ENCODE measurements at regions not wholly inside any gene's neighbourhood (a gene's known extent, or its start where the extent isn't known, plus 50 kb on each side); places are given as distances from the start of the nearest gene placed in this dataset.

GRCh38 chr21:26743524-26743923, 101.7 kb downstream of the ADAMTS1 start:
- H3K27me3 ChIP-seq (ENCODE audit: control insufficient read depth, insufficient read depth, low read length), result no peaks in the 10 kb centered on the region
- no peak overlapping the region for H3K27ac ChIP-seq (ENCODE audit: low read length)
- H3K36me3 ChIP-seq (ENCODE audit: control insufficient read depth, insufficient read depth, low read length), result no peaks in the 10 kb centered on the region
- no CpG with 5 or more reads among the region's 2 CpGs for WGBS (ENCODE audit: insufficient coverage)
- no peaks in the 10 kb centered on the region for H3K4me1 ChIP-seq (ENCODE audit: control insufficient read depth, insufficient read depth, low read length)
- H3K9me3 ChIP-seq (replicated peaks; ENCODE audit: control insufficient read depth, low read depth, low read length), result no peaks in the 10 kb centered on the region
- DNase-seq, result no peak
- H3K4me3 ChIP-seq (ENCODE audit: low read length), result no peak overlapping the region

DNA sequence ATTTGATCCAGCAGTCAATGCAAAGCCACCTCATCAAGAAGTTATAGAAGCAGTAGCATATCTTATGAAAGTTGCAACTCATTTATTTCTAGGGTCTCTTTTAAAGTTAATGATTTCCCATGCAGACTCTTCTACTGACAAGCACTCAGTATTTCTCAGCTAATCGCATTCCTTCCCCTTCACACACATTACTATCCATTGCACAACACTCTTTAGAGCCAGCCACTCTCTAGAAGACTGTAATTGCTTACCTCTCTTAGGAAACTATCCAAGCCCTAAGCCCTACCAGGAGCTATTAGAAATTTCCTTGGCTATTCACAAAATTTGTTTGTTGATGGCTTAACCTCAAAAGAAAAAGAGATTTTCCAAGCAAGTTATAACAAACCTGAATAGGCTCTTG, 106.0 kb downstream of the ADAMTS1 start:
- Histone ChIP-seq H3K9me3 (replicated peaks; ENCODE audit: control insufficient read depth, low read depth, low read length) (no peaks in the 10 kb centered on the region), H3K4me3 (ENCODE audit: low read length) (no peak overlapping the region), H3K36me3 (ENCODE audit: control insufficient read depth, insufficient read depth, low read length) (no peaks in the 10 kb centered on the region), H3K27ac (ENCODE audit: low read length) (no peak overlapping the region), H3K27me3 (ENCODE audit: control insufficient read depth, insufficient read depth, low read length) (no peaks in the 10 kb centered on the region), H3K4me1 (ENCODE audit: control insufficient read depth, insufficient read depth, low read length) (peaks cover 4% of the 10 kb centered on the region)
- WGBS (ENCODE audit: insufficient coverage), result 63% methylated on average over 1 of the region's 1 CpG
- DNase-seq, result no peak

DNA sequence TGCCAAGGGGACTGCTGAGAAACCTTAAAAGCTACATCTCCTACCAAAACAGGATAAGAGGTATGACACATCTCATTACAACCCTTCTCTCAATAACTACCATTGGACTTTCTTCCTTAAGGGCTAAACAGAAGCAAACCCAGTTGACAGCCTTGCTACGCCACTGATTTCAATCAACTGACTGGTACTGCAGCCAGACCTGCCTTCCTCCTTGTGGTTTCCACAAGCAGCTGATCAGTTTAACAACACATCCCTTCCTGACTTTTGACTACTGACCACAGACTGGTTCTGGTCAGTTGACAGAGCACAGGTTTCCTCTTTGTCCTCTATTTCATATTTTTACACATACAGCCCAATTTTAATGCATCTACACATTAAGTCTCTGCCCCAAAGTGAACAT, 108.8 kb downstream of the ADAMTS1 start:
- 80% methylated on average over 1 of the region's 1 CpG for WGBS (ENCODE audit: insufficient coverage)
- Histone ChIP-seq H3K9me3 (replicated peaks; ENCODE audit: control insufficient read depth, low read depth, low read length) (no peaks in the 10 kb centered on the region), H3K4me3 (ENCODE audit: low read length) (no peak overlapping the region), H3K27me3 (ENCODE audit: control insufficient read depth, insufficient read depth, low read length) (no peaks in the 10 kb centered on the region), H3K4me1 (ENCODE audit: control insufficient read depth, insufficient read depth, low read length) (peaks cover 22% of the 10 kb centered on the region), H3K36me3 (ENCODE audit: control insufficient read depth, insufficient read depth, low read length) (no peaks in the 10 kb centered on the region), H3K27ac (ENCODE audit: low read length) (no peak overlapping the region)
- DNase-seq, result no peak

GRCh38 chr21:26732432-26733221, 112.6 kb downstream of the ADAMTS1 start:
- 25% methylated on average over 7 of the region's 10 CpGs for WGBS (ENCODE audit: insufficient coverage)
- no peak overlapping the region for H3K4me3 ChIP-seq (ENCODE audit: low read length)
- peak; percentile 81 for DNase-seq
- H3K36me3 ChIP-seq (ENCODE audit: control insufficient read depth, insufficient read depth, low read length), result no peaks in the 10 kb centered on the region
- H3K4me1 ChIP-seq (ENCODE audit: control insufficient read depth, insufficient read depth, low read length), result peaks cover 22% of the 10 kb centered on the region
- H3K9me3 ChIP-seq (replicated peaks; ENCODE audit: control insufficient read depth, low read depth, low read length), result no peaks in the 10 kb centered on the region
- H3K27ac ChIP-seq (ENCODE audit: low read length), result peak overlapping the region; percentile 69
- no peaks in the 10 kb centered on the region for H3K27me3 ChIP-seq (ENCODE audit: control insufficient read depth, insufficient read depth, low read length)

DNA sequence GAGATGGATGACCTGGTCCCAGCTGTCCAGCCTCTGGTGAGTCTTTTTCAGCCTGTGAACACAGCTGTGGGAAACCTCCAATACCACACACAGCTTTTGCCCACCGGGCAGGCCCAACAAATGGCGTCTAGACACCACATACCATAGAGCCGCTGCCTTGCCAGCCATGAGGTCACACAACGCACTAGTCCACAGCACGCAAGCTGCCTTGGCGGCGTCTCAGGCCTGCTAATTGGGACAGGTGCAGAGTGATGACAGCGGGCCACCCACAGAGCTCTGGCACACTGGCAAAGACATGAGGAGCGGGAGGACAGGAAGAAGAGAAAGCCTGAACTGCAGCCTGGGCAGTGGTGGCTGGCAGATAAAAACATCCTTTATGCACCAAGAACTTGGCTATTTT, 125.5 kb downstream of the ADAMTS1 start:
- WGBS (ENCODE audit: insufficient coverage), result 71% methylated on average over 9 of the region's 9 CpGs
- H3K9me3 ChIP-seq (replicated peaks; ENCODE audit: control insufficient read depth, low read depth, low read length), result no peaks in the 10 kb centered on the region
- no peak overlapping the region for H3K4me3 ChIP-seq (ENCODE audit: low read length)
- H3K4me1 ChIP-seq (ENCODE audit: control insufficient read depth, insufficient read depth, low read length), result no peaks in the 10 kb centered on the region
- H3K36me3 ChIP-seq (ENCODE audit: control insufficient read depth, insufficient read depth, low read length), result no peaks in the 10 kb centered on the region
- H3K27me3 ChIP-seq (ENCODE audit: control insufficient read depth, insufficient read depth, low read length), result peaks cover 13% of the 10 kb centered on the region
- DNase-seq, result peak; percentile 91
- no peak overlapping the region for H3K27ac ChIP-seq (ENCODE audit: low read length)

DNA sequence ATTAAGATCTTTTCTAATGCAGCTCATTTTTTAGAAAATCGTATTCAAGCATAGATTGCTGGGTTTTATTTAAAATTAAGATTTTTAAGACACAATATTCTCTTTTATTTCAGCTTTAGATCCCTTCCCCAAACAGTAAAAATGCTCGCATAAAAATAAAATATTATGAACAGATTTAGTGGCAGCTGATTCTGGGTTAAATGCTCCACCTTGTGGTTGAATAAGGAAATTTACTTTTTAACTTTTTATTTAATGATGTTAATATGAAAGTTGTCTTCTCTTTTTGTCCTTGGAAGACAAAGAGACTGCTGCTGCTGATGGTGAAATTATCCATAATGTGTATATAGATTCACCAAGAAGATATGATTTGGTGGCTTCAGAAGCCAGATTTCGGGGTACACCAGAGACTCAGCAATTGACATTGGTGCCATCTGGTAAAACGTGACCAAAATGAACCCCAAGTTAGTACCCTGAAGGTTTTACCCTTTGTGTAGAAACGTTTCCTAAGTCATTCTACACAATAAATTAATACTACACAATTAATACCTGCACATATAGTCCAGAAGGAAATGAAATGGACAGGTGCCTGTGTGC, 128.0 kb downstream of the ADAMTS1 start:
- no peaks in the 10 kb centered on the region for H3K4me1 ChIP-seq (ENCODE audit: control insufficient read depth, insufficient read depth, low read length)
- H3K27me3 ChIP-seq (ENCODE audit: control insufficient read depth, insufficient read depth, low read length), result peaks cover 9% of the 10 kb centered on the region
- H3K27ac ChIP-seq (ENCODE audit: low read length), result no peak overlapping the region
- H3K9me3 ChIP-seq (replicated peaks; ENCODE audit: control insufficient read depth, low read depth, low read length), result no peaks in the 10 kb centered on the region
- WGBS (ENCODE audit: insufficient coverage), result 60% methylated on average over 2 of the region's 5 CpGs
- H3K4me3 ChIP-seq (ENCODE audit: low read length), result no peak overlapping the region
- DNase-seq, result peak; percentile 47
- no peaks in the 10 kb centered on the region for H3K36me3 ChIP-seq (ENCODE audit: control insufficient read depth, insufficient read depth, low read length)

DNA sequence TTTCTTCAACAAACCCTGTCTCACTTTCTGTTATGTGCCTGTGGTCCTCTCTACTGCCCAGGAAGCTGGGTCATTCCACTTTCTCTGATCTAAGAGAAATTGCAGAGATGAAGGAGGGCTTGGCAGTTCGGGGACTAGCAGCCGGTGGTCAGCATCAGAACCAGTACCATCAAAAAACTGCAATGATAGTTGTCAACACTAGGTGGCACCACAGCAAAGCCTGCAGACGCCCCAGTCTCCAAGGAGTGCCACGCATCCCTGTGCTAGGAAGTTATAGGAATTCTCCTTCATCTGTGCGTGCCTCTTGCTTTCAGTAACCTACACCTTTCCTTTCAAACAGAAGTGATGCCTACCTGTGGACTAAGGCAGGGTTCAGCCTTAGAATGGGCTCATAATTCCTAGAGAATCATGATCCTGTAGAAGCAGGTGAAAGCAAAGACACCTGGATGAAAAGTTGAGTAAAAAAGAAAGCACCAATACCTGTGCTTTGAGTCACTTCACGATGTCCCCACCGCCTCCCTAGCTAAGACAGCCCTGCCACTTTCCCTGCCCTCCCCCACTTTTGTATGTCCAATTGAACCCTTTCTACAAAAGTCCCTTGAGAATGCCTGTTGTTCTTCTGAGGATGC, 129.2 kb downstream of the ADAMTS1 start:
- no peaks in the 10 kb centered on the region for H3K9me3 ChIP-seq (replicated peaks; ENCODE audit: control insufficient read depth, low read depth, low read length)
- H3K36me3 ChIP-seq (ENCODE audit: control insufficient read depth, insufficient read depth, low read length), result no peaks in the 10 kb centered on the region
- no peaks in the 10 kb centered on the region for H3K4me1 ChIP-seq (ENCODE audit: control insufficient read depth, insufficient read depth, low read length)
- DNase-seq, result peak; percentile 54
- 0% methylated on average over 2 of the region's 7 CpGs for WGBS (ENCODE audit: insufficient coverage)
- H3K4me3 ChIP-seq (ENCODE audit: low read length), result no peak overlapping the region
- H3K27me3 ChIP-seq (ENCODE audit: control insufficient read depth, insufficient read depth, low read length), result peaks cover 5% of the 10 kb centered on the region
- H3K27ac ChIP-seq (ENCODE audit: low read length), result no peak overlapping the region

DNA sequence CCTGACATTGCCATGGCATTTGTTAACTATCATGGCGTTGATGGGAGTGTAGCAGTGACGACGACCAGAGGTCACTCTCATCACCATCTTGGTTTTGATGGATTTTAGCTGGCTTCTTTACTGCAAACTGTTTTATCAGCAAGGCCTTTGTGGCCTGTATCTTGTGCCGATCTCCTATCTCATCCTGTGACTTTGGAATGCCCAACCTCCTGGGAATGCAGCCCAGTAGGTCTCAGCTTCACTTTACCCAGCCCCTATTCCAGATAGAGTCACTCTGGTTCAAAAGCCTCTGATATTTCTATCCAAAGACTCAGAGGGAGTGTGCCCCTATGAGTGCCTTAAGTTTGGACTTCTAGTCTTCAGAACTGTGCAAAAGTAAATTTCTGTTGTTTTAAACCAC, 130.1 kb downstream of the ADAMTS1 start:
- Histone ChIP-seq H3K4me1 (ENCODE audit: control insufficient read depth, insufficient read depth, low read length) (no peaks in the 10 kb centered on the region), H3K9me3 (replicated peaks; ENCODE audit: control insufficient read depth, low read depth, low read length) (no peaks in the 10 kb centered on the region), H3K4me3 (ENCODE audit: low read length) (no peak overlapping the region), H3K36me3 (ENCODE audit: control insufficient read depth, insufficient read depth, low read length) (no peaks in the 10 kb centered on the region), H3K27me3 (ENCODE audit: control insufficient read depth, insufficient read depth, low read length) (peaks cover 5% of the 10 kb centered on the region), H3K27ac (ENCODE audit: low read length) (no peak overlapping the region)
- 84% methylated on average over 4 of the region's 4 CpGs for WGBS (ENCODE audit: insufficient coverage)
- DNase-seq, result no peak

DNA sequence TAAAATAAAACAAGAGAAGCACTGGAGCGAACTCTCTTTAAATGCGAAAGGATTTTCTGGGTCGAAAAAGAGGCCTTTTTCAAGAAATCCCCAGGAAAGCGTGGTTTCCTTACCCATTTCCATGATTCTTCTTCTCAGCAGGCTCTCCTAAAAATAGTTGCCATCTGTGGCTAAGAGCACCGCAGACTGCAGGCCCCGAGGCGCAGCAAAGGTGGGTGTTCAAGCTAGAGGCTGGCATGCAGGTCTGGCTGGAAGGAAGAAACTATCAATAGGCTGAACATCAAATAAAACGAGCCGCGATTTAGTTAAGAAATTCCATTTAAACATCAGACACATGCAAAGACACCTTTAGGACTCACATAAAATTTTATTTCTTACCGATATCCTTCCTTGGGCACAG, 135.1 kb downstream of the ADAMTS1 start:
- no peak overlapping the region for H3K27ac ChIP-seq (ENCODE audit: low read length)
- DNase-seq, result no peak

GRCh38 chr21:26709090-26709489, 136.0 kb upstream of the CYYR1 start:
- H3K36me3 ChIP-seq (ENCODE audit: control insufficient read depth, insufficient read depth, low read length), result no peaks in the 10 kb centered on the region
- no peaks in the 10 kb centered on the region for H3K9me3 ChIP-seq (replicated peaks; ENCODE audit: control insufficient read depth, low read depth, low read length)
- H3K27ac ChIP-seq (ENCODE audit: low read length), result no peak overlapping the region
- 96% methylated on average over 3 of the region's 7 CpGs for WGBS (ENCODE audit: insufficient coverage)
- no peaks in the 10 kb centered on the region for H3K4me1 ChIP-seq (ENCODE audit: control insufficient read depth, insufficient read depth, low read length)
- no peak overlapping the region for H3K4me3 ChIP-seq (ENCODE audit: low read length)
- no peak for DNase-seq
- H3K27me3 ChIP-seq (ENCODE audit: control insufficient read depth, insufficient read depth, low read length), result no peaks in the 10 kb centered on the region

More for the DNA sequence above, 135.1 kb downstream of the ADAMTS1 start:
- Histone ChIP-seq H3K4me1 (ENCODE audit: control insufficient read depth, insufficient read depth, low read length) (no peaks in the 10 kb centered on the region), H3K36me3 (ENCODE audit: control insufficient read depth, insufficient read depth, low read length) (no peaks in the 10 kb centered on the region), H3K27me3 (ENCODE audit: control insufficient read depth, insufficient read depth, low read length) (no peaks in the 10 kb centered on the region), H3K9me3 (replicated peaks; ENCODE audit: control insufficient read depth, low read depth, low read length) (no peaks in the 10 kb centered on the region), H3K4me3 (ENCODE audit: low read length) (no peak overlapping the region)
- WGBS (ENCODE audit: insufficient coverage), result 88% methylated on average over 4 of the region's 11 CpGs

Measured in muscle of leg (tissue), 3 donors.